ENCODE measurements at regions not wholly inside any gene's neighbourhood (a gene's known extent, or its start where the extent isn't known, plus 50 kb on each side); places are given as distances from the start of the nearest gene placed in this dataset.

- no peak overlapping the region for H2BK120ac ChIP-seq (ENCODE audit: insufficient read depth, low read length, poor library complexity)
Observed at GRCh38 chr2:240368781-240369331, 66.6 kb upstream of the GPC1 start.

GRCh38 chr2:240369335-240369734 lies 66.1 kb upstream of the GPC1 start:
- H3K14ac ChIP-seq (ENCODE audit: low read length) = no peak overlapping the region
- H3K79me2 ChIP-seq (ENCODE audit: control insufficient read depth, insufficient read depth, low read length, poor library complexity) = no peaks in the 10 kb centered on the region
- H3K23ac ChIP-seq (ENCODE audit: low read length) = no peak overlapping the region
- H4K12ac ChIP-seq (ENCODE audit: low read depth, low read length) = no peak overlapping the region
- peaks cover 16 to 36% of the 10 kb centered on the region in 2 experiments for H3K4me1 ChIP-seq (ENCODE audit: control insufficient read depth in 1 of 2, insufficient read depth in 2 of 2, low read length in 2 of 2)
- H3K27ac ChIP-seq (ENCODE audit: low read depth, low read length) = no peak overlapping the region
- no CpG with 5 or more reads among the region's 4 CpGs for WGBS (ENCODE audit: extremely low coverage, insufficient coverage, insufficient read length)
- H2AFZ ChIP-seq (ENCODE audit: insufficient read depth, low read length, poor library complexity) = no peak overlapping the region
- no peak for DNase-seq
- H3K18ac ChIP-seq (ENCODE audit: low read length) = no peak overlapping the region
- no peak overlapping the region for H3K4ac ChIP-seq (ENCODE audit: low read depth, low read length)
- H3K79me1 ChIP-seq (ENCODE audit: low read length) = peaks cover 11% of the 10 kb centered on the region
- no peak overlapping the region for H2AK5ac ChIP-seq (ENCODE audit: low read length)
- H3K9me3 ChIP-seq (ENCODE audit: insufficient read depth, low read depth, low read length) = peaks cover 5% of the 10 kb centered on the region
- no peaks in the 10 kb centered on the region for H3K36me3 ChIP-seq (ENCODE audit: control insufficient read depth in 1 of 2, insufficient read depth in 2 of 2, low read length in 2 of 2)
- H4K91ac ChIP-seq (ENCODE audit: low read depth, low read length) = peak overlapping the region; percentile 67
- no peak overlapping the region for H2BK5ac ChIP-seq (ENCODE audit: low read depth, low read length, poor library complexity)
- no peak overlapping the region for H3K4me3 ChIP-seq (ENCODE audit: low read depth, low read length)
- no peaks in the 10 kb centered on the region for H3K27me3 ChIP-seq (ENCODE audit: insufficient read depth, low read length)
- H3K9ac ChIP-seq (ENCODE audit: low read length) = no peak overlapping the region
- no peak overlapping the region for H4K8ac ChIP-seq (ENCODE audit: low read depth, low read length)
- no peak overlapping the region for H3K4me2 ChIP-seq (ENCODE audit: low read length)
- H2BK12ac ChIP-seq (ENCODE audit: low read length) = no peak overlapping the region
- no peak overlapping the region for H2BK120ac ChIP-seq (ENCODE audit: insufficient read depth, low read length, poor library complexity)

More at GRCh38 chr2:240368781-240369331, 66.6 kb upstream of the GPC1 start:
- Histone ChIP-seq H3K23ac (ENCODE audit: low read length) (no peak overlapping the region), H3K4me1 (ENCODE audit: control insufficient read depth in 1 of 2, insufficient read depth in 2 of 2, low read length in 2 of 2) (peaks cover 13 to 31% of the 10 kb centered on the region in 2 experiments), H2AK5ac (ENCODE audit: low read length) (no peak overlapping the region), H3K4me3 (ENCODE audit: low read depth, low read length) (no peak overlapping the region), H3K9me3 (ENCODE audit: insufficient read depth, low read depth, low read length) (peaks cover 5% of the 10 kb centered on the region), H3K79me1 (ENCODE audit: low read length) (peaks cover 9% of the 10 kb centered on the region), H3K4ac (ENCODE audit: low read depth, low read length) (no peak overlapping the region), H4K91ac (ENCODE audit: low read depth, low read length) (no peak overlapping the region), H2BK12ac (ENCODE audit: low read length) (no peak overlapping the region), H3K4me2 (ENCODE audit: low read length) (no peak overlapping the region), H4K12ac (ENCODE audit: low read depth, low read length) (no peak overlapping the region), H3K27me3 (ENCODE audit: insufficient read depth, low read length) (no peaks in the 10 kb centered on the region), H3K79me2 (ENCODE audit: control insufficient read depth, insufficient read depth, low read length, poor library complexity) (no peaks in the 10 kb centered on the region), H3K14ac (ENCODE audit: low read length) (no peak overlapping the region), H3K36me3 (ENCODE audit: control insufficient read depth in 1 of 2, insufficient read depth in 2 of 2, low read length in 2 of 2) (no peaks in the 10 kb centered on the region), H3K18ac (ENCODE audit: low read length) (no peak overlapping the region), H2BK5ac (ENCODE audit: low read depth, low read length, poor library complexity) (no peak overlapping the region), H4K8ac (ENCODE audit: low read depth, low read length) (no peak overlapping the region), H3K9ac (ENCODE audit: low read length) (no peak overlapping the region), H2AFZ (ENCODE audit: insufficient read depth, low read length, poor library complexity) (no peak overlapping the region), H3K27ac (ENCODE audit: low read depth, low read length) (no peak overlapping the region)
- no CpG with 5 or more reads among the region's 15 CpGs for WGBS (ENCODE audit: extremely low coverage, insufficient coverage, insufficient read length)
- DNase-seq = no peak

GRCh38 chr2:240369801-240370585 lies 65.5 kb upstream of the GPC1 start:
- Histone ChIP-seq H2BK12ac (ENCODE audit: low read length) (peak overlapping the region; percentile 44), H4K91ac (ENCODE audit: low read depth, low read length) (peak overlapping the region; percentile 67), H3K27ac (ENCODE audit: low read depth, low read length) (peak overlapping the region; percentile 31), H4K12ac (ENCODE audit: low read depth, low read length) (no peak overlapping the region), H3K9ac (ENCODE audit: low read length) (no peak overlapping the region), H3K4me3 (ENCODE audit: low read depth, low read length) (no peak overlapping the region), H3K27me3 (ENCODE audit: insufficient read depth, low read length) (no peaks in the 10 kb centered on the region), H3K4ac (ENCODE audit: low read depth, low read length) (peak overlapping the region; percentile 28), H3K36me3 (ENCODE audit: control insufficient read depth in 1 of 2, insufficient read depth in 2 of 2, low read length in 2 of 2) (no peaks in the 10 kb centered on the region), H2AK5ac (ENCODE audit: low read length) (no peak overlapping the region), H3K4me2 (ENCODE audit: low read length) (peak overlapping the region; percentile 23), H2BK120ac (ENCODE audit: insufficient read depth, low read length, poor library complexity) (peak overlapping the region; percentile 54), H3K23ac (ENCODE audit: low read length) (no peak overlapping the region), H3K18ac (ENCODE audit: low read length) (peak overlapping the region; percentile 31), H3K79me1 (ENCODE audit: low read length) (peaks cover 13% of the 10 kb centered on the region), H3K4me1 (ENCODE audit: control insufficient read depth in 1 of 2, insufficient read depth in 2 of 2, low read length in 2 of 2) (peaks cover 20 to 40% of the 10 kb centered on the region in 2 experiments), H3K79me2 (ENCODE audit: control insufficient read depth, insufficient read depth, low read length, poor library complexity) (no peaks in the 10 kb centered on the region), H3K9me3 (ENCODE audit: insufficient read depth, low read depth, low read length) (peaks cover 5% of the 10 kb centered on the region), H2AFZ (ENCODE audit: insufficient read depth, low read length, poor library complexity) (no peak overlapping the region), H3K14ac (ENCODE audit: low read length) (peak overlapping the region; percentile 48), H2BK5ac (ENCODE audit: low read depth, low read length, poor library complexity) (no peak overlapping the region), H4K8ac (ENCODE audit: low read depth, low read length) (peak overlapping the region; percentile 38)
- peak; percentile 97 to 98 for DNase-seq
- WGBS (ENCODE audit: extremely low coverage, insufficient coverage, insufficient read length) = no CpG with 5 or more reads among the region's 19 CpGs

GRCh38 chr2:240371129-240372000 lies 64.1 kb upstream of the GPC1 start:
- Histone ChIP-seq H3K4ac (ENCODE audit: low read depth, low read length) (no peak overlapping the region), H3K27me3 (ENCODE audit: insufficient read depth, low read length) (no peaks in the 10 kb centered on the region), H4K12ac (ENCODE audit: low read depth, low read length) (no peak overlapping the region), H3K79me2 (ENCODE audit: control insufficient read depth, insufficient read depth, low read length, poor library complexity) (no peaks in the 10 kb centered on the region), H2AFZ (ENCODE audit: insufficient read depth, low read length, poor library complexity) (no peak overlapping the region), H3K23ac (ENCODE audit: low read length) (no peak overlapping the region), H3K4me3 (ENCODE audit: low read depth, low read length) (no peak overlapping the region), H2BK12ac (ENCODE audit: low read length) (peak overlapping the region; percentile 35), H4K91ac (ENCODE audit: low read depth, low read length) (peak overlapping the region; percentile 39), H3K14ac (ENCODE audit: low read length) (no peak overlapping the region), H4K8ac (ENCODE audit: low read depth, low read length) (no peak overlapping the region), H2BK120ac (ENCODE audit: insufficient read depth, low read length, poor library complexity) (peak overlapping the region; percentile 21), H2AK5ac (ENCODE audit: low read length) (no peak overlapping the region), H3K9ac (ENCODE audit: low read length) (no peak overlapping the region), H3K18ac (ENCODE audit: low read length) (no peak overlapping the region), H3K27ac (ENCODE audit: low read depth, low read length) (no peak overlapping the region), H2BK5ac (ENCODE audit: low read depth, low read length, poor library complexity) (no peak overlapping the region), H3K79me1 (ENCODE audit: low read length) (peaks cover 13% of the 10 kb centered on the region), H3K9me3 (ENCODE audit: insufficient read depth, low read depth, low read length) (peaks cover 5% of the 10 kb centered on the region), H3K4me2 (ENCODE audit: low read length) (no peak overlapping the region), H3K4me1 (ENCODE audit: control insufficient read depth in 1 of 2, insufficient read depth in 2 of 2, low read length in 2 of 2) (peaks cover 20 to 40% of the 10 kb centered on the region in 2 experiments), H3K36me3 (ENCODE audit: control insufficient read depth in 1 of 2, insufficient read depth in 2 of 2, low read length in 2 of 2) (no peaks in the 10 kb centered on the region)
- WGBS (ENCODE audit: extremely low coverage, insufficient coverage, insufficient read length) = no CpG with 5 or more reads among the region's 22 CpGs
- DNase-seq = peak in 1 of 2 donors; percentile 16
